Common myeloid progenitor, CD34-positive (primary cell): ENCODE measurements at regions not wholly inside any gene's neighbourhood (a gene's known extent, or its start where the extent isn't known, plus 50 kb on each side); places are given as distances from the start of the nearest gene placed in this dataset.

ENCODE experiments used
- CTCF ChIA-PET: fragments of 350-600 bp; sonication (Branson Sonifier 250); formaldehyde crosslinking; loops from one replicate; lab custom pipeline; 2021; ENCODE audit warnings: antibody characterized with exemption; lab: Charles Lee
- POLR2A ChIA-PET: fragments of 350-600 bp; sonication (Branson Sonifier 250); formaldehyde crosslinking; loops from one replicate; lab custom pipeline; 2021; ENCODE audit warnings: antibody characterized with exemption; lab: Charles Lee
- DNase-seq, 3 donors: peaks; one replicate each; pipeline versions ENCODE4 v3.0.0 to v3.0.0-alpha.2; 2013
- H3K27ac ChIP-seq, 2 experiments: 1 replicate in 1 of 2; 2 replicates in 1 of 2; pipeline ENCODE4 v1.7.0; 2013; ENCODE audit warnings: inconsistent platforms in 2 of 2, low read length in 2 of 2, mild to moderate bottlenecking in 2 of 2, low read depth in 1 of 2, moderate library complexity in 1 of 2; ENCODE audit not compliant: severe bottlenecking in 2 of 2, insufficient read depth in 1 of 2, poor library complexity in 1 of 2
- H3K27me3 ChIP-seq, 5 experiments: replicated peaks in 2 of 5; 1 replicate in 3 of 5; 2 replicates in 2 of 5; pipeline versions ENCODE4 v1.6.1 to v1.7.0; 2013; ENCODE audit warnings: low read length in 4 of 5, mild to moderate bottlenecking in 2 of 5, moderate library complexity in 2 of 5, inconsistent platforms in 1 of 5; ENCODE audit not compliant: insufficient read depth in 5 of 5, control insufficient read depth in 4 of 5
- H3K36me3 ChIP-seq, 4 experiments: 1 replicate in 2 of 4; 2 replicates in 2 of 4; pipeline versions ENCODE4 v1.6.1 to v1.7.0; 2013; ENCODE audit warnings: low read length in 3 of 4, control low read depth in 1 of 4, mild to moderate bottlenecking in 1 of 4; ENCODE audit not compliant: control insufficient read depth in 4 of 4, insufficient read depth in 4 of 4
- H3K4me1 ChIP-seq, 4 experiments: 1 replicate in 3 of 4; 2 replicates in 1 of 4; pipeline versions ENCODE4 v1.6.1 to v1.7.1; 2013; ENCODE audit warnings: low read length in 3 of 4, mild to moderate bottlenecking in 3 of 4, control low read depth in 1 of 4, inconsistent platforms in 1 of 4, moderate library complexity in 1 of 4; ENCODE audit not compliant: control insufficient read depth in 4 of 4, insufficient read depth in 4 of 4; ENCODE audit errors: control extremely low read depth in 1 of 4
- H3K4me3 ChIP-seq, 7 experiments: 1 replicate in 4 of 7; 2 replicates in 3 of 7; pipeline versions ENCODE4 v1.5.1 to v1.7.0; 2013; ENCODE audit warnings: mild to moderate bottlenecking in 7 of 7, low read length in 6 of 7, moderate library complexity in 6 of 7, inconsistent platforms in 2 of 7, low read depth in 2 of 7, control low read depth in 1 of 7; ENCODE audit not compliant: insufficient read depth in 4 of 7, control insufficient read depth in 1 of 7; ENCODE audit errors: extremely low read depth in 1 of 7
- H3K9me3 ChIP-seq, 5 experiments: 1 replicate in 4 of 5; 2 replicates in 1 of 5; pipeline versions ENCODE4 v1.6.1 to v1.7.1; 2013; ENCODE audit warnings: low read length in 4 of 5, mild to moderate bottlenecking in 2 of 5, inconsistent platforms in 1 of 5, low read depth in 1 of 5, moderate library complexity in 1 of 5; ENCODE audit not compliant: control insufficient read depth in 4 of 5, insufficient read depth in 2 of 5; ENCODE audit errors: control extremely low read depth in 1 of 5
- WGBS: methylation state at CpG from one replicate; pipeline ENCODE4 v1.1.5; 2013; ENCODE audit not compliant: insufficient coverage; 5-methylcytosine and 5-hydroxymethylcytosine counted together

GRCh38 chr18:73942956-73943355 is 204.7 kb downstream of the FBXO15 start:
- no peak overlapping the region for H3K27ac ChIP-seq
- CTCF ChIA-PET, result no interaction called here
- no peak overlapping the region for H3K4me3 ChIP-seq
- POLR2A ChIA-PET, result no interaction called here
- WGBS, result 100% methylated on average over 3 of the region's 4 CpGs
- peaks cover 0 to 10% (median 3%) of the 10 kb centered on the region in 5 experiments for H3K27me3 ChIP-seq
- DNase-seq, result no peak
- peaks cover 0 to 1% (median 0%) of the 10 kb centered on the region in 5 experiments for H3K9me3 ChIP-seq
- no peaks in the 10 kb centered on the region for H3K4me1 ChIP-seq
- H3K36me3 ChIP-seq, result no peaks in the 10 kb centered on the region

GRCh38 chr18:73942081-73942625 is 205.5 kb downstream of the FBXO15 start:
- CTCF ChIA-PET, result no interaction called here
- H3K27ac ChIP-seq, result no peak overlapping the region
- H3K4me1 ChIP-seq, result no peaks in the 10 kb centered on the region
- H3K27me3 ChIP-seq, result peaks cover 0 to 10% (median 3%) of the 10 kb centered on the region in 5 experiments
- no peaks in the 10 kb centered on the region for H3K9me3 ChIP-seq
- no peak for DNase-seq
- H3K4me3 ChIP-seq, result no peak overlapping the region
- POLR2A ChIA-PET, result no interaction called here
- H3K36me3 ChIP-seq, result no peaks in the 10 kb centered on the region
- 97% methylated on average over 5 of the region's 8 CpGs for WGBS

GRCh38 chr18:73940721-73941120 is 206.9 kb downstream of the FBXO15 start:
- CTCF ChIA-PET, result no interaction called here
- POLR2A ChIA-PET, result no interaction called here
- no peak for DNase-seq
- H3K4me1 ChIP-seq, result no peaks in the 10 kb centered on the region
- H3K4me3 ChIP-seq, result no peak overlapping the region
- H3K36me3 ChIP-seq, result no peaks in the 10 kb centered on the region
- WGBS, result 85% methylated on average over 4 of the region's 8 CpGs
- H3K27me3 ChIP-seq, result peaks cover 0 to 10% (median 3%) of the 10 kb centered on the region in 5 experiments
- no peak overlapping the region for H3K27ac ChIP-seq
- H3K9me3 ChIP-seq, result no peaks in the 10 kb centered on the region

GRCh38 chr18:73939391-73939790 is 208.2 kb downstream of the FBXO15 start:
- WGBS, result 87% methylated on average over 4 of the region's 5 CpGs
- H3K36me3 ChIP-seq, result no peaks in the 10 kb centered on the region
- no peak for DNase-seq
- no peaks in the 10 kb centered on the region for H3K9me3 ChIP-seq
- no peak overlapping the region for H3K27ac ChIP-seq
- H3K27me3 ChIP-seq, result peaks cover 0 to 10% (median 3%) of the 10 kb centered on the region in 5 experiments
- H3K4me3 ChIP-seq, result no peak overlapping the region
- POLR2A ChIA-PET, result no interaction called here
- CTCF ChIA-PET, result no interaction called here
- H3K4me1 ChIP-seq, result no peaks in the 10 kb centered on the region

- Histone ChIP-seq H3K36me3 (no peaks in the 10 kb centered on the region), H3K27me3 (no peaks in the 10 kb centered on the region), H3K4me1 (no peaks in the 10 kb centered on the region), H3K27ac (no peak overlapping the region), H3K9me3 (no peaks in the 10 kb centered on the region), H3K4me3 (no peak overlapping the region)
- no peak for DNase-seq
- WGBS, result 86% methylated on average over 3 of the region's 3 CpGs
- ChIA-PET CTCF (no interaction called here), POLR2A (no interaction called here)
Measured at GRCh38 chr18:73933685-73934084, 213.9 kb downstream of the FBXO15 start.

GRCh38 chr18:73932976-73933375 is 214.7 kb downstream of the FBXO15 start:
- no peaks in the 10 kb centered on the region for H3K36me3 ChIP-seq
- no peak overlapping the region for H3K27ac ChIP-seq
- ChIA-PET POLR2A (no interaction called here), CTCF (no interaction called here)
- DNase-seq, result no peak
- no peak overlapping the region for H3K4me3 ChIP-seq
- H3K27me3 ChIP-seq, result peaks cover 0 to 2% (median 0%) of the 10 kb centered on the region in 5 experiments
- WGBS, result 94% methylated on average over 2 of the region's 4 CpGs
- no peaks in the 10 kb centered on the region for H3K4me1 ChIP-seq
- no peaks in the 10 kb centered on the region for H3K9me3 ChIP-seq

- ChIA-PET CTCF (no interaction called here), POLR2A (no interaction called here)
- Histone ChIP-seq H3K4me3 (no peak overlapping the region), H3K27me3 (peaks cover 0 to 3% (median 0%) of the 10 kb centered on the region in 5 experiments), H3K9me3 (no peaks in the 10 kb centered on the region), H3K27ac (no peak overlapping the region), H3K4me1 (no peaks in the 10 kb centered on the region), H3K36me3 (no peaks in the 10 kb centered on the region)
- no CpG with 5 or more reads among the region's 2 CpGs for WGBS
- DNase-seq, result no peak
Measured at GRCh38 chr18:73927496-73927895, 220.1 kb downstream of the FBXO15 start.
